HG03342 (cell line): ENCODE measurements at regions not wholly inside any gene's neighbourhood (a gene's known extent, or its start where the extent isn't known, plus 50 kb on each side); places are given as distances from the start of the nearest gene placed in this dataset.
"Not testable (repeated sequence)": the region's sequence is repeated elsewhere in the genome, so short reads cannot be mapped to it uniquely, and the experiment has no call there.

ENCODE experiments used
- ATAC-seq: cut with Tn5 transposase; IDR thresholded peaks from one replicate; pipeline ENCODE4 v1.9.1; 2021; ENCODE audit warnings: mild to moderate bottlenecking, moderate library complexity; ENCODE audit not compliant: unreplicated experiment

DNA sequence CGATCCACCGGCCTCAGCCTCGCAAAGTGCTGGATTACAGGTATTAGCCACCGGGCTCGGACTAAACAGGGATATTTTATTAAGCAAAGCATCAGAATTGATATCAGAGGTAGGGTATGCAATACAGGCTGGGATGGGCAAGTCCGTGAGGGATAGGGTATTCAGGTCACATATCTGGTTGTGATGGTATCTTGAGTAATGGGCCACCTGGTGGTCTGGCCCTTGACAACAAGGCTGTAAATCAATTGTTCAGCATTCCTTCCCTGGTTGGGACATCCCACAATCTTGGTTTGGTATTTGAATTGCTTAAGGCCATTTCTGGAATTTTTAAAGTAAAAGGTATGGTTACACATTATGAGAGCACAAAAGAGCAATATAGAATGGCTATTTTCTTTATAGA lies 1588.0 kb downstream of the SLITRK1 start:
- no peak for ATAC-seq

DNA sequence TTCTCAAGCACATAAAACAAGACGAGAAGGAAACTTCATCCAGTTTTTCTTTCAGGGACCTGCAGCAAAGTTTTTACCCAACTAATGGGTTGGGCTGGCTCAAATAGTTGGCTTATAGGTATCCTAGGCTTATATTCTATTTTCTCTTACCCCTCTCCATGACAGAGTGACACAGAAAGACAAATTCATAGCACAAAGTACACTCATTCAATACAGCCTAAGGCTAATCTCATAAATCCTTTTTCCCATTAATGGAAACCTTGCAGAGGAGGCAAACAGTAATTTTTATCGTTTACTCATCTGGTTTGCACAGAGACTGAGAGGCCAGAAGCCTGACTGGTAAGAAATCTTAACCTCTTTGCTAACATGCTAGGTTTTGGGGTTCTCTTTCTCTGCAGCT lies 1589.9 kb downstream of the SLITRK1 start:
- ATAC-seq, result no peak

DNA sequence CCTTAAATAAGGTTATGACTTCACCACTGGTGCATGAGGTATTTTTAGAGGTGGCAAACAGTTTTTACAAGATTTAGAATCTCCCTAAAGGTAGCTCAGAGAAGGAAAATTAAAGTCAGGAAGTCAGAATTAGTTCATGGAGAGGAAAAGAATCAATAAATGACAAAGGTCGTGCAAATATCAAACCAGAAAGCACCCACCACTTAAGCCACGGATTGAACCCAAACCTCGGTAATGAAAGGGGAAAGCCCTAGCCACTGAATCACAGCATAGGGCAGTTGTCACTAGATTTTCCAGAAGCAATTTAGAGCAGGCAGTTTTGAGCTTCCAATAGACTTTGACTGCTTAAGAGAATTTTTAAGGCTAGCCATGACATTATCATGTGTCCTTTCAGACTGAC lies 1590.4 kb downstream of the SLITRK1 start:
- ATAC-seq, result no peak

DNA sequence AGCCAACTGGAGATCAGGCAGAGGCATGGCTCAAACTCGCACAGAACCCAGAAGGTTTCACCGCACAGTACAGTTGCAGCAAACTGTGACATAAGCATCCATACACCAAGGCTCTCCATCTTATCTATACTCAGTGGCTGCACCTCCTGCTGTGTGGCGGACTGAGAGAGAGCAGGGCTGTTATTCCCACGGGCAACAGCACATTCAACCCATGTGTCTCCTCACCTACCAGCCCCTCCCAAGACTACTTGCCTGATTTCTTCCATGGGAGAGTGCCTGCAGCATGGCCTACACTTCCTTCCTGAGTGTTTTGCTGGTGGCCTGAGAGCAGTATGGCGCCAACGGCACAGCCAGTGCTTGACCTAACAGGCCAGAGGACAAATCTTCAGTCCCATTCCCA lies 1606.6 kb downstream of the SLITRK1 start:
- ATAC-seq, result no peak

DNA sequence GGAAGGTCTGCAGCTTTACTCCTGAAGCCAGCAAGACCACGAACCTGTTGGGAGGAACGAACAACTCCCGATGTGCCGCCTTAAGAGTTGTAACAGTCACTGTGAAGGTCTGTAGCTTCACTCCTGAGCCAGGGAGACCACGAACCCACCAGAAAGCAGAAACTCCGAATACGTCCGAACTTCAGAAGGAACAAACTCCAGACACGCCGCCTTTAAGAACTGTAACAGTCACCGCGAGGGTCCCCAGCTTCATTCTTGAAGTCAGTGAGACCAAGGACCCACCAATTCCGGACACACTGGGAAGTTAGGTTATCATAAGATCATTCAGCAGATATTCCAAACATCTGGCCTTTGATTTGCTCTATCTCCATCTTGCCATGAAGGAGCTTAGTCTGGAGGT lies 1623.0 kb downstream of the SLITRK1 start:
- no peak for ATAC-seq

DNA sequence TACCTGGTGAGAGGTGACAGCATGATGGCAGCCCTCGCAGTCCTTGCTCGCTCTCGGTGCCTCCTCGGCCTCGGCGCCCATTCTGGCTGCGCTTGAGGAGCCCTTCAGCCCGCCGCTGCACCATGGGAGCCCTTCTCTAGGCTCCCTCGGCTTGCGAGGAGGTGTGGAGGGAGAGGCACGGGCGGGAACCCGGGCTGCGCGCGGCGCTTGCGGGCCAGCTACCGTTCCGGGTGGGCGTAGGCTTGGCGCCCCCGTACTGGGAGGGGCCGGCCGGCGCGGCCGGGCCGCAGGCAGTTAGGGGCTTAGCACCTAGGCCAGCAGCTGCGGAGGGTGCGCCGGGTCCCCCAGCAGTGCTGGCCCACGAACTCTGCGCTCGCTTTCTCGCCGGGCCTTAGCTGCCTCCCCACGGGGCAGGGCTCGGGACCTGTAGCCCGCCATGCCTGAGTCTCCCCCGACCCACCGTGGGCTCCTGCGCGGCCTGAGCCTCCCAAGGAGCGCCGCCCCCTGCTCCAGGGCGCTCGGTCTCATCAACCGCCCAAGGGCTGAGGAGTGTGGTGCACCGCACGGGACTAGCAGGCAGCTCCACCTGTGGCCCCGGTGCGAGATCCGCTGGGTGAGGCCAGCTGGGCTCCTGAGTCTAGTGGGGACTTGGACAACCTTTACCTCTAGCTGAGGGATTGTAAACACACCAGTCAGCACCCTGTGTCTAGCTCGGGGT lies 1624.3 kb downstream of the SLITRK1 start:
- no peak for ATAC-seq

DNA sequence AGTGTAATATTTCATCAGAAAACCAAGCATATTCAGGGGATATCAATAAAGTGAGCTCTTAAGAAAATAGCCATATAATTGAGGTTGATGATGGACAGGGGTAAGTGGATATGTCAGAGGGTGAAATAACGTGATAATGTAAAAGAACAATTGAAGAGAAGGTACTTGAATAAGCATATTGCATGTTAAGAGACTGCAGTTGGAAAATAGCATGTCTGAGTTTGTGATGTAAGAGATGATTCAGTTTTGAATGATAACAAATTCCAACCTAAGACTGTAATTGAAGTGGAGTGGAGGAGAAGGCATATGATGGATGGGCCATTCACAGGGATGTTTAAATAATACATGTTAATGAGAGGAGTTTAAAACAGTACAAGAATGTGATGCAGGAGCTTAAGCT lies 1633.5 kb downstream of the SLITRK1 start:
- ATAC-seq, result no peak

DNA sequence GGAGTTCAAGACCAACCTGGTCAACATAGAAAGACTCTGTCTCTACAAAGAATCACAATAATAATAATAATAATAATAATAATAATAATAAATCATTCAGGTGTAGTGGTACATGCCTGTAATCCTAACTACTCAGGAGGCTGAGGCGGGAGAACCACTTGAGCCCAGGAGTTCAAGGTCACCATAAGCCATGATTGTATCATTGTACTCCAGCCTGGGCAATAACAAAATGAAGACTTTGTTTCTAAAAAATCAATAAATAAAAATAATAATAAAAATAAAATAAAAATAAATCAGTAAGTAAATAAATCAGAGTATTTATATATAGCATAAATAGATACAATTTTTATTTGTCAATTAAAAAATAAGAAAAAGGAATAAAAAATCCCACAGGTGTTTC lies 1636.4 kb downstream of the SLITRK1 start:
- ATAC-seq, result no peak

DNA sequence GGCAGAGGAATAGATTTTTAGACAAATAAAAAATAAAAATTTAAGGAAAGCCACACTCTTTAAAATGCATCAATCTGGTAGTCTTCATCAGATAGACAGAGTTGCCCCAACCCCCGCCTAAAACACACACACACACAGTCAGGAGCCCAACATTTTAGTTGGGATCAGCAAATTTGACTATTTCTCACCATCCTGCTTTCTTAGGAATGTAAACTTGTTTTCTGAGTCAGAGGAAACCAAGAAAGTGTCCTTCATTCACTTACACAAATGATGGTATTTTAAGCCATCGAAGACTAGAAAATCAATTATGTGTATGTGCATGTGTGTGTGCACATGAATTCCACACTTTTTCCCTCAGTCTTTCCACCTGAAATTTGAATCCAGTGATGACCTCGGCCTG lies 1657.5 kb downstream of the SLITRK1 start:
- ATAC-seq, result no peak

DNA sequence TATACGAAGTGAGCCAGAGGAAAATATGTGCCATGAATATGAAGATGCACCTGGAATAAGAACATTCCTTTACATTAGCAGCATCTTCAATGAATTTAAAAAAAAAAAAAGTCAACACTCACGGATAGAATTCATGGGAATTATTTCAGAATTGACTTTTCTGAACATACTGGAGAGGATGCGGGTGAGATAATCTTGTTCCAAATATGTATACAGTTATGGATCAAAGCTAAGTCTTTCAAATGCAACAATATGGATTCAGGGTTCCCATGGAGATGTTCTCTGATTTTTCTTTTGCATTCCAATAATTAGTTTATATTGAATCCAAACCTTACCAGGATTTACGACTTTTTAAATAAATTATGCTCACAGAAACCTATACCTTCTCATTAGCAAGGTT lies 1660.7 kb downstream of the SLITRK1 start:
- ATAC-seq, result no peak

DNA sequence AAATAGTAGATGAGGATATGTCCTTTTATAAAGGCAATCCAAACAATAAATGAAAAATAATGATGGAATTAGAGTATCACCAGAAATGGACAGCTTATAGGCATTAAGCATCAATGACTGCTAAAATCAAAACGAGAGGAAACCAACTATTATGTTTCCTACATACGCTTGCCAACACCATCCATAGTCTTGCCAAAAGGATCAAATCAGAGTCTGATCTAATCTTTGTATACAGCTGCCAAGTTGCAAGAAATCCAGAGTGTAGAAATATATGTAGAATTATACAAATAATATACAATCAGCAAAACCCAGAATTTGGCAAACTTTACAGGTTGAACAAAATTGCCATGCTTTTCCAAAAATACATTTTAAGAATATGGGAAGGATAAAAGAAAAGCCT lies 1661.6 kb downstream of the SLITRK1 start:
- ATAC-seq, result no peak

DNA sequence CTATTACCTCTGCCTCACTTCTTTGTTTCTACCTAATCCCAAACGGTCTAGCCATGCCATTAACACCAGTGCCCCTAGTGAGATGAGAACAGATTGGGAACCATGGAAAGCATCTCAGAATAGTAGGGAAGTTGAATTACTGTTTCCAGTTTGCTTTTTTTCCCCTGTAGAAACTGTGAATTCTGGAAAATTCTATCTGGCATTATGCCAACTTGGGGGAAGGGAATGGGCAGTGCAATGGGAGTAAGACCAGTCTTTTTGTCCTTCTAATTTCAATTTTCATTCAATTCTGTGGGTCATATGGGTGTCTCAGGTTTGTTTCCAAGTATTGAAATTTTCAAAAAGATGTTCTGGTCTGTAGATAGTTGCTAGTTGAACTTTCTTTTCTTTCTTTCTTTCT lies 1666.1 kb downstream of the SLITRK1 start:
- no peak for ATAC-seq

DNA sequence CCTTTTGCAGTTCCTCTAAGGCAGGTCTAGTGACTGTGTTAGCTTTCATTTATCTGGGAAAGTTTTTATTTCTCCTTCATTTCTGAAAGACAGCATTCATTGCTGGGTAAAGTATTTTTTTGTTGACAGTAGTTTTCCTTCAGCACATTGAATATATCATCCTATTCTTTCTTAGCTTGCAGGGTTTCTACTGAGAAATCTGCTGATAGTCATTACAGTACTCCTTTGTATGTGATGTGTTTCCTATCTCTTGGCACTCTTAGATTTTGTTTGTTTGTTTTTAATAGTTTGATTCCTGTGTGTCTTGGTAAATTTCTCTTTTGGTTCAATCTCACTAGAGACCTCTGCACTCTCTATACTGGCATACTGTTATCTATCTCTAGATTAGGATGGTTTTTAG lies 1667.9 kb downstream of the SLITRK1 start:
- ATAC-seq, result no peak

DNA sequence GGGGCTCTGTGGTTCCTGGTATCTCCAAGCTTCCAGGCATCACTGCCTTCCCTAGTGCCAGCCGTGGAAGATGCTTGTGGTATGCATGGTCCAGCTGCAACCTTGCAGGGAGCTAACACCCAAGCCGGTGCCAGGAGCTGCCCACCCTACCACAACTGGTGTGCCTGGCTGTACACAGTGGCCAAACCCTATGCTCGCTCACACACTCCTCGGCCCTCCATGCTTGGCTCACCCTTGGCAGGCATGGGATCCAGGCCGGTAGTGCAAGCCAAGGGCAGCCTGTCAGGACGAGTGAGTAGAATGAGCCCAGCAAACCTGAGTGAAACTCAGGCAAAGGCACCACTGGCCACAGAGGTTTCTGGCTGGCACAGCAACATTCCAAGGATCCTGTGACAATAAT lies 1676.0 kb downstream of the SLITRK1 start:
- ATAC-seq, result no peak

DNA sequence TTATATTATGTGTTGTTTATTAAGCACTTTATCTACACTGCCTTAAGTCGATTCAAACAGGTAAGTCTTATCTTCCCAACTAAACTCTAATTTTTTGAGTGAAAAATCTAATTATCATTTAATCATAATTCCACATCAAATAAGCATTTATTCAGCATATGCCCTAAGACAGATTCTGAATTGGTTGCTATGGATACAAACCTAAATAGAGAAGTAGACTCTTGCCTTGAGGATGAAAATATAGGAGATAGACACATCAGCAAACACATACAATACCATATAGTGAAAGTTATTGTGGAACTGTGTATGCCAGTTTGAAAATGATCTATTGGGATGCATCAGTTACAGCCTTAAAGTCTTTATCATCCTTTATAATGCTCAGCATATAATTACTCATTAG lies 1679.9 kb downstream of the SLITRK1 start:
- no peak for ATAC-seq

DNA sequence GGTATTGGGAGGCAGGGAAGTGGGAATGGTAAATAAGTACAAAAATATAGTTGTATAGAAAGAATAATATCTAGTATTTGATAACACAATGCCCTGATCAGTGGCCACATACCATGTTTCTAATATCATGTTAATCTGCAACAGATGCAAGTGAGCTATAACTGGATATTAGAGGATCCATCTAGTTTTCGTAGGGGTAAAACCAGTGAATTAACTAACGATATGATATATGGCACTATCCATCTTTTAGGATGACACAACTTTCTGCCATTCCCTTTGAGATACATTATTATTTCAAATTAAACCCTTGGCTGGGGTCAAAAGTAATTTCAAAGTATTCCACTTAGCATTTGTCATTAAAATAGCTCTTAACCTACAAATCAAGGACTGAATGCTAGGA lies 1686.2 kb downstream of the SLITRK1 start:
- ATAC-seq, result no peak

DNA sequence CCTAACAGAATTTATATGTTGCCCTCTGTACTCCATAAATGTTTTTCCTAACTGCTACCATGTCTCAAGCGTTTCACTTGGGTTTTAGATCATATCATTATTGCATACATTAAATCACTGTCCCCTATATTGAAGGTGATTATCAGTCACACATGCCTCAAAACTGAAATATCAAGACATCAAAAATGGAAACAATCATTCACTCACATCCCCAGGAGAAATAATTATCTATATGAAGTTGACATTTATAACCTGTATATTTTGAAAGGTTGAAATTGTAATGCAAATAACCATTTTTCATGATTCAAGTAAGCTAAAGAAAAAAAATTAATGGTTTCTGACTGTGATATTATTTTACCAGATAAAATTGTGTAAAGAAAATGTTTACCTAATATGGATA lies 1695.0 kb downstream of the SLITRK1 start:
- ATAC-seq, result no peak

DNA sequence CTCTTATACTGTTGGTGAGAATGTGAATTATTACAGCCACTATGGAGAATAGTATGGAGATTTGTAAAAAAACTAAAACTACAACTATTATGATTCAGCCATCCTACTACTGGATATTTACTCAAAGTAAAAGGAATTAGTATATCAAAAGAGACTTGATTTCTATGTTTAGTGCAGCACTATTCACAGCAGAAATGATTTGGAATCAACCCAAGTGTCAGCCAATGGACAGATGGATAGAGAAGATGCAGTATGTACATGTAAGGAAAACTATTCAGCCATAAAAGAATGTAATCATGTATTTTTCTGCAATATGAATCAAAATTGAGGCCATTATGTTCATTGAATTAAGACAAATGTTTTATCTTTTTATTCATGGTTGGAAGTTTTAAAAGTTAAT lies 1705.5 kb downstream of the SLITRK1 start:
- ATAC-seq, result no peak

DNA sequence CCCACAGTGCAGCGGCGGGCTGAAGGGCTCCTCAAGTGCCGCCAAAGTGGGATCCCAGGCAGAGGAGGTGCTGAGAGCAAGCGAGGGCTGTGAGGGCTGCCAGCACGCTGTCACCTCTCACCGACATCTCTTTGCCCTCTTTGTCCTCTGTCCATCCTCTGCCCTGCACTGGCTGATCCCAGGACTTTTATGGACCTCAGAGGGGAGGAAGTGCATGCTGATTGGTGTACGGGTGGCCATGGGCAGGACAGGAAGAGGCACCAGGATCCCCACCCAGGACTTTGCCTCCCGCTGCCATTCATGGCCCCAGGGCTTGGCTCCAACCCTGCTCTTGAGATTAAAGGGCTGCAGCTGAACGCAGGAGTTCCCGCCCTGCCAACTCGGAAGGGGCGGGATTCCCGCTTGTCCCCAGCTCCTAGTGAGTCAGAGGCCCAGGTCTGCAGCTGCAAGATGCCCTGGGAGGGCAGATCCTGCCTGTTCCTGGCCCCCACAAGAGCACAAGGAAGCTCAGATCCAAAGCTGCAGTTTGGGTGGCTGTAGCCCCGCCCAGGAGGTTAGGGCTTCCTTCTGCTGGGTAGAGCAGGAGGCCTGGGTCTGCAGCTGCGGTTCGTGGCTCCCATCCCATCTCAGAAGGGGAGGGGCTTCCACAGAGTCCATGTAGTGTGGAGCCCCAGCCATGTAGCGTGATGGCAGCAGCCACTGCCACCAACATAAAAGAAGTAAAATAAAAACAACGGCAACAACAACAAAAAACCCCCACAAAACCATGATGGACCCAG lies 1716.7 kb downstream of the SLITRK1 start:
- no peak for ATAC-seq

DNA sequence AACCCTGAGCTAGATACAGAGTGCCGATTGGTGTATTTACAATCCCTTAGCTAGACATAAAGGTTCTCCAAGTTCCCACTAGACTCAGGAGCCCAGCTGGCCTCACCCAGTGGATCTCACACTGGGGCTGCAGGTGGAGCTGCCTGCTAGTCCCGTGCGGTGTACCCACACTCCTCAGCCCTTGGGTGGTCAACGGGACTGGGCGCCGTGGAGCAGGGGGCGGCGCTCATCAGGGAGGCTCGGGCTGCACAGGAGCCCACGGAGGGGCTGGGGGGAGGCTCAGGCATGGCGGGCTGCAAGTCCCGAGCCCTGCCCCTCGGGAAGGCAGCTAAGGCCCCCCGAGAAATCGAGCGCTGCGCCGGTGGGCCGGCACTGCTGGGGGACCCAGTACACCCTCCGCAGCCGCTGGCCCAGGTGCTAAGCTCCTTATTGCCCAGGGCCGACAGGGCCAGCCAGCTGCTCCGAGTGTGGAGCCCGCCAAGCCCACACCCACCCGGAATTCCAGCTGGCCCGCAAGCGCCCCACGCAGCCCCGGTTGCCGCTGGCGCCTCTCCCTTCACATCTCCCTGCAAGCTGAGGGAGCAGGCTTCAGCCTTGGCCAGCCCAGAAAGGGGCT lies 1717.4 kb downstream of the SLITRK1 start:
- not testable (repeated sequence) for ATAC-seq

DNA sequence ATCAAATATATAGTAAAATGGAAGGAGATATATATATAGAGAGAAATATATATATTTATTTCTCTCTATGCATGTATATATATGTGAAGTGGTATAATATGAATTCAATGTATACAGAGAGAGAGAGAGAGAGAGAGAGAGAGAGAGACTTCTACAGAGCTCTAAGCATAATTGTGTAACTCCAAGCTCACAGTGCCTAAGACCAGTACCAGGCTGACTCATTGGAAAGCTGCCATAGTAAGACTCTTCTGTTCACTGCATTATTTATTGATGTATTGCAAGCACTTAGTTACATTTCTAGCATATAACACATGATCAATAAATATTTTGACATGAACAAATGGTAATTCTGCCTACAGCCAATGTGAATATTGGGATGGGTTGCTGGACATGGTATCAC lies 1734.7 kb downstream of the SLITRK1 start:
- ATAC-seq, result no peak

DNA sequence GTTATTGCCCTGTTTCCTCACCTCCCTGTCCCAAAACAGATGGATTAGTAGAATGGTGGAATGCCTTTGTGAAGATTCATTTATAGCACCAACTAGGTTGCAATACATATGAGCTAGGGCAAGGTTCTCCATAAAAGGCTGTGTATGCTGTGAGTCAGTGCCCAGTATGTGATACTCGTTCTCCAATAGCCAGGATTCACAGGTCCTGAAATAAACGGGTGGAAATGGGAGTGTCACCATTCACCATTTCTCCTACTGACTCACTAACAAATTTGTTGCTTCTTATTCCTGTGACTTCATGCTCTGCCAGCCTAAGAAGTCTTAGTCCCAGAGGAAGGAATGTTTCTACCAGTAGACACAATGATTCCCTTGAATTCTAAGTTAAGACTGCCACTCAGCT lies 1745.4 kb downstream of the SLITRK1 start:
- ATAC-seq, result no peak
